NCI-H2029 (cell line): ENCODE measurements at regions not wholly inside any gene's neighbourhood (a gene's known extent, or its start where the extent isn't known, plus 50 kb on each side); places are given as distances from the start of the nearest gene placed in this dataset.

Source experiments
- DNase-seq: peaks from one replicate; lab custom pipeline; 2025; lab: John Stamatoyannopoulos, UW

GRCh38 chr10:2981361-2981801 lies 86.0 kb upstream of the PFKP start:
- no peak for DNase-seq

GRCh38 chr10:2980791-2981360 lies 86.5 kb upstream of the PFKP start:
- no peak for DNase-seq

DNA sequence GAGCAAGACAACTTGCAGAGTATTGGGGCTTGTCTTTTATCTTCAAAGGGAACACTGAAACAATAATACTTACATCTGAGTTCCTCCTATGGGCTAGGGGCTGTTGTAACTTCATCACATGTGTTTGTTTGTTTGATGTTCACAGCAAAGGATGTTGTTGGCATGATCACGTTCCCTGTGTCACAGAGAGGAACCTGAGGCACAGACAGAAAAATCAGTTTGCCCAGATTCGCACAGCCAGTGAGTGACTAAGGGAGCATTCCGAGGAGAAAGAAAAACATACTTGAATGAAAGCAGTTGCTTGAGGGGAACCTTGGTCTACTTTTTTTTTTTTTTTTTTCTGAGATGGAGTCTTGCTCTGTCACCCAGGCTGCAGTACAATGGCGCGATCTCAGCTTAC lies 87.2 kb upstream of the PFKP start:
- no peak for DNase-seq

- no peak for DNase-seq
Measured at GRCh38 chr10:2979306-2979705, 88.0 kb upstream of the PFKP start.

DNA sequence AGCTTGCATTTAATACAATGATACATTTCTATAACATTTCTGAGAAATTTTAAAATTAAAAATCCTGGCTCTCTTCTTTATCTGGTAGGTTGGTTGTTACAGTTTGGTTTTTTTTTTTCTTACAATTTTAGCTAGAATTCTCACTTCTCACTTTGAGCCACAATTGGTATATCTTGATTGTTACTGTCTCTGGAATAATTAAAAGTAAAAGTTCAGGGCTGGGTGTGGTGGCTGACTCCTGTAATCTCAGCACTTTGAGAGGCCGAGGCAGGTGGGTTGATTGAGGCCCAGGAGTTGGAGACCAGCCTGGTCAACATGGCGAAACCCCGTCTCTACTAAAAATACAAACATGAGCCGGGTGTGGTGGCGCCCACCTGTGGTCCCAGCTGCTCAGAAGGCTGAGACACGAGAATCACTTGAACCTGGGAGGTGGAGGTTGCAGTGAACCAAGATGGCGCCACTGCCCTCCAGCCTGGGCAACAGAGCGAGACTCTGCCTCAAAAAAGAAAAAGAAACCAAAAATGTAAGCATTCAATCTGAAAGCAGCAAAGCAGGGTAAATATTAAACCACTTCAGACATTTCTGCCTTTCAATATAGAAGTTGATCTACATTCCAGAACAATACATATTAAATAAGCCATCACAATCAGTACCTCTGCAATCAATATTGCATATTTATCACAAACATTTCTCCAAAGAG lies 88.6 kb upstream of the PFKP start:
- DNase-seq, result no peak

GRCh38 chr10:2978111-2978510 lies 89.2 kb upstream of the PFKP start:
- DNase-seq, result peak; percentile 71

- DNase-seq, result no peak
Measured at GRCh38 chr10:2974503-2975207, 92.7 kb upstream of the PFKP start.

- DNase-seq, result no peak
Measured at GRCh38 chr10:2974083-2974482, 93.3 kb upstream of the PFKP start.

- DNase-seq, result no peak
Measured at GRCh38 chr10:2972810-2973209, 94.5 kb upstream of the PFKP start.

- DNase-seq, result no peak
Measured at GRCh38 chr10:2972216-2972615, 95.1 kb upstream of the PFKP start.

- no peak for DNase-seq
Measured at GRCh38 chr10:2970190-2970823, 97.0 kb upstream of the PFKP start.

GRCh38 chr10:2968401-2969058 lies 98.8 kb upstream of the PFKP start:
- DNase-seq, result no peak

DNA sequence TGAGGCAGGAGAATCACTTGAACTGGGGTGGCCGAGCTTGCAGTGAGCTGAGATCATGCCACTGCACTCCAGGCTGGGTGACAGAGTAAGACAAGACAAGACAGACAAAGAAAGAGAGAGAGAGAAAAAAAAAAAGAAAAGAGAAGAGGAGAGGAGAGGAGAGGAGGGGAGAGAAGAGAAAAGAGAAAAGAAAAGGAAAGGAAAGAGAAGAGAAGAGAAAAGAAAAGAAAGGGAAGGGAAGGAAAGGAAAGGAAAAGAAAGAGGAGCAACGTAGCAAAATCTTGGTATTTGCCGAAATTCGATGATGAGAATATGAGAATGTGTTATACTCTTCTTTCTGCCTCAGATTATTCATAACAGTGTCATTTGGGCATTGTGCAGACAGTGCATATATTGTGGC lies 101.2 kb upstream of the PFKP start:
- DNase-seq, result no peak

GRCh38 chr10:2964632-2965296 lies 102.6 kb upstream of the PFKP start:
- no peak for DNase-seq

DNA sequence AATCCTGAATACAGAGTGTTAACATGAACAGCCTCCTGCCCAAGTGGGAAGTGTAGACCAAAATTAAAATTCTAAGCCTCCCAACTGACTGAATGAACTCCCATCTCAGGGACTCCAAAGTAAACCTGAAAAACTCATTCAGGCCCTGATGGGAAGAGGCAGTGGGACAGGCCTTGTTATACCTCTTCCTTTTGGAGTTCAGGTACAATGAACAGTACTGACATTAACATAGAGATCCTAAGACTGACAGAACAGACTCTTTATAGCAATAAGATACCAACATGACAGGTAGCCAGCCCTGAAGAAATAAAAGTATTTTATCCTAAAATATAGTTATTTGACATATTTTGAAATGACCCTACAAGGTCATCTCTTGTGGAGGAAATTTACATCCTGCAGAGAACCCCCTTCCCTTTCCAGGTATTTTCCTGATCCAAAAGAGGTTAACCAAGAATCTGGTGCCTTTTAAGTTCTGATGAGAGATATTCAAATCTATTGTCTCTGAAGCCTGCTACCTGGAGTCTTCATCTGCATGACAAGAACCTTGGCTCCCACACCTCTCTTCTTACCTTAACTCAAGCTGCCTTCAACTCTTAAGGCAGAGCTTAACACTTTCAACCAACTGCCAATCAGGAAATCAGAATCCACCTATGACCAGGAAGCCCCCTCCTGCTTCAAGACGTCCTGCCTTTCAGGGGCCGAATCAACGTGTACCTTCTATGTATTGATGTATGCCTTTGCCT lies 103.3 kb upstream of the PFKP start:
- no peak for DNase-seq

DNA sequence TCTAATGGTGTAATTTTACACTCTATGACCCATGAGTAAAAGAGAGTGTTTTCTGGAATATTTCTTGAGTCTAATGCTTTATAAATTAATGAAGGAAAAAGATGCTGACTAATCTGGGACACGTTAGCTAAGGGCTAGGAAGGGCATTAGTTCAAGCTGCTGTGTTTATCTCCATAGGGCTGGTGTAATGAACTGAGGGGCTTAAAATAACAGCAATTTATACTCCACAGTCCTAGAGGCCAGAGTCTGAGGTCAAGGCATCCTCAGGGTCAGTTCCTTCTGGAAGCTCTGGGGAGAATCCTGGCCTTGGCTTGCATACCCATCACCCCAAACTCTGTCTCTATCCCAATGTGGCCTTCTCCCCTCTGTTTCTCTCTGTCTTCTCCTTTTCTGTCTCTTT lies 105.2 kb upstream of the PFKP start:
- no peak for DNase-seq

GRCh38 chr10:2958659-2959058 lies 108.7 kb upstream of the PFKP start:
- DNase-seq, result no peak

DNA sequence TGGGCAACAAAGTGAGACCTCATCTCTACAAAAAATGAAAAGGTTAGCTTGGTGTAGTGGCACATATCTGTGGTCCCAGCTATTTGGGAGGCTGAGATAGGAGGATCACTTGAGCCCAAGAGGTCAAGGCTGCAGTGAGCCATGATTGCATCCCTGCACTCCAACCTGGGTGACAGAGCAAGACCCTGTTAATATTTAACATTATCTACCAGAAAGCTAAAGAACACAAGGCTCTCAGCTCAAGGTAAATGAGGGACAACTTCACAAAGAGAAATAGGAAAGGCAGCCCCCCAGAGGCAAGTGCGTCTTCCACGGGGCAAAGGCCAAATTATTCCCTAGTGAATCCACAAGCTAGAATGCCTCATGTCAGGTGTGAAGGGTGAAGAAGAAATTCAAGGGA lies 109.6 kb upstream of the PFKP start:
- DNase-seq, result no peak

DNA sequence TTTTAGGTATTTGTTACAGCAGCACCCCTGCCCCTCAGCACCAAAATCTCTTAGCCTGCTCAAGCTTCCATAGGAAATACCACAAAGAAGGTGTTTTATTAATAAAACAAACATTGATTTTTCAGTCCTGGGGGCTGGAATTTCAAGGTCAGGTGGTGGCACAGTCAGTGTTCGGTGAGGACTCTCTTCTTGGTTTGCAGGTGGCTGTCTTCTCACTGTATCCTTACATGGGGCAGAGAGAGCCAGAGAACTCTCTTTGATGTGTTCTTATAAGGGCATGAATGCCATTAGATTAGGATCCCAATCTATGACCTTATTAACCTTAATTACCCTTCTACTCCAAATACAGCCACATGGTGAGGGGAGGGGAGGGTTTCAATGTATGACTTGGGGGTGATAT lies 112.3 kb upstream of the PFKP start:
- DNase-seq, result no peak

- DNase-seq, result no peak
Measured at GRCh38 chr10:2953495-2953894, 113.9 kb upstream of the PFKP start.

DNA sequence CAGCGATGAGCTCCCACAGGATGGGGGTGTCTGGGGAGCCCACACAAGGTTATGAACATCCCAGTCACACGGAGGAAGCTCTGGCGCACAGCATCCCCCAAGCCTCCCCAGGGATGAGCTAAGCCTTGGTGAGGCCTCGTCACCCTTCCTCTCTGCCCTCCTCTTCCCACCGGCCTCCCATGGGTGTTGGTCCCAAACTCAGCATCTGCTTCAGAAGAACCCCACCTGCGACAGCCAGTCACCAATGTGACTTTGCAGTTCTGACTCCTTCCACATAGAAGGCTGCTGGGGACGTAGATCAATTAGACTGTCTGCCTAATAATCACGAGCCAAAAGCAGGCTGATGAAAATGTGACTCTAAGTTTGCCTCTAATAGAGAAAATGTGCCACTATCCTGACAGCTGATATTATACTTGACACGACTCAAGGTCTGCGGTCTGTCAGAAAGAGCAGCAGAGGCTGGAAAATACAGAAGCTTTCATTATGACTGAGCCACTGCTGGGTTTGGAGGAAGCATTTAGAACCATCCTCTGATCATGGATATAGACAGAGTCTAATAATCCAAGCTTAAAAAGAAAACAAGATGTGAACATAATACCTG lies 116.0 kb upstream of the PFKP start:
- no peak for DNase-seq
